ENCODE measurements at regions not wholly inside any gene's neighbourhood (a gene's known extent, or its start where the extent isn't known, plus 50 kb on each side); places are given as distances from the start of the nearest gene placed in this dataset.

- no peak for DNase-seq
Observed at GRCh38 chr15:88382482-88382983, 84.7 kb downstream of the MRPL46 start.

GRCh38 chr15:88378188-88378637 lies 89.0 kb downstream of the MRPL46 start:
- no peak for DNase-seq

GRCh38 chr15:88377509-88377908 lies 89.7 kb downstream of the MRPL46 start:
- no peak for DNase-seq

- no peak for DNase-seq
Observed at GRCh38 chr15:88376574-88377174, 90.5 kb downstream of the MRPL46 start.

GRCh38 chr15:88375234-88375927 lies 91.8 kb downstream of the MRPL46 start:
- no peak for DNase-seq

- DNase-seq = no peak
Observed at GRCh38 chr15:88365124-88365523, 102.1 kb downstream of the MRPL46 start.

- no peak for DNase-seq
Observed at GRCh38 chr15:88348579-88349230, 92.2 kb upstream of the NTRK3 start.

GRCh38 chr15:88345962-88346361 lies 89.4 kb upstream of the NTRK3 start:
- no peak for DNase-seq

- no peak for DNase-seq
Observed at GRCh38 chr15:88344786-88345185, 88.2 kb upstream of the NTRK3 start.

GRCh38 chr15:88342666-88343065 lies 86.1 kb upstream of the NTRK3 start:
- DNase-seq = no peak

- DNase-seq = no peak
Observed at GRCh38 chr15:88341653-88342052, 85.1 kb upstream of the NTRK3 start.

- no peak for DNase-seq
Observed at GRCh38 chr15:88341006-88341405, 84.5 kb upstream of the NTRK3 start.

GRCh38 chr15:88337993-88338392 lies 81.5 kb upstream of the NTRK3 start:
- no peak for DNase-seq

GRCh38 chr15:88335074-88335473 lies 78.5 kb upstream of the NTRK3 start:
- no peak for DNase-seq

- peak; percentile 15 for DNase-seq
Observed at GRCh38 chr15:88334436-88334835, 77.9 kb upstream of the NTRK3 start.

- no peak for DNase-seq
Observed at GRCh38 chr15:88331291-88331690, 74.8 kb upstream of the NTRK3 start.

GRCh38 chr15:88326924-88327323 lies 70.4 kb upstream of the NTRK3 start:
- DNase-seq = no peak

GRCh38 chr15:88324741-88325065 lies 68.2 kb upstream of the NTRK3 start:
- no peak for DNase-seq

- DNase-seq = no peak
Observed at GRCh38 chr15:88323976-88324740, 67.6 kb upstream of the NTRK3 start.

GRCh38 chr15:88323468-88323867 lies 66.9 kb upstream of the NTRK3 start:
- DNase-seq = no peak

- no peak for DNase-seq
Observed at GRCh38 chr15:88322461-88322860, 65.9 kb upstream of the NTRK3 start.

GRCh38 chr15:88321271-88321670 lies 64.7 kb upstream of the NTRK3 start:
- no peak for DNase-seq

GRCh38 chr15:88316586-88316985 lies 60.0 kb upstream of the NTRK3 start:
- no peak for DNase-seq
